HG03159 (cell line): ENCODE measurements at regions not wholly inside any gene's neighbourhood (a gene's known extent, or its start where the extent isn't known, plus 50 kb on each side); places are given as distances from the start of the nearest gene placed in this dataset.
A peak's percentile ranks its signal among the peaks of the same experiment; 100 is the strongest.

Source experiments
- ATAC-seq: cut with Tn5 transposase; IDR thresholded peaks from one replicate; pipeline ENCODE4 v1.9.1; 2021; ENCODE audit warnings: mild to moderate bottlenecking, moderate library complexity; ENCODE audit not compliant: unreplicated experiment

- no peak for ATAC-seq
Measured at GRCh38 chr5:147162740-147163139, 72.1 kb upstream of the STK32A start.

- ATAC-seq: no peak
Measured at GRCh38 chr5:147167529-147167928, 67.3 kb upstream of the STK32A start.

- no peak for ATAC-seq
Measured at GRCh38 chr5:147168578-147169327, 66.1 kb upstream of the STK32A start.

- peak; percentile 65 for ATAC-seq
Measured at GRCh38 chr5:147169399-147169798, 65.4 kb upstream of the STK32A start.

- peak; percentile 35 for ATAC-seq
Measured at GRCh38 chr5:147169901-147170300, 64.9 kb upstream of the STK32A start.

GRCh38 chr5:147170603-147171002 is 64.2 kb upstream of the STK32A start:
- peak; percentile 68 for ATAC-seq

- no peak for ATAC-seq
Measured at GRCh38 chr5:147174671-147175265, 60.1 kb upstream of the STK32A start.

GRCh38 chr5:147175516-147176097 is 59.2 kb upstream of the STK32A start:
- ATAC-seq: no peak

GRCh38 chr5:147176422-147176821 is 58.4 kb upstream of the STK32A start:
- no peak for ATAC-seq

GRCh38 chr5:147177125-147177840 is 57.5 kb upstream of the STK32A start:
- ATAC-seq: no peak

GRCh38 chr5:147179562-147180147 is 55.2 kb upstream of the STK32A start:
- no peak for ATAC-seq

- ATAC-seq: no peak
Measured at GRCh38 chr5:147180751-147181150, 54.1 kb upstream of the STK32A start.
